ENCODE measurements at regions not wholly inside any gene's neighbourhood (a gene's known extent, or its start where the extent isn't known, plus 50 kb on each side); places are given as distances from the start of the nearest gene placed in this dataset.

DNA sequence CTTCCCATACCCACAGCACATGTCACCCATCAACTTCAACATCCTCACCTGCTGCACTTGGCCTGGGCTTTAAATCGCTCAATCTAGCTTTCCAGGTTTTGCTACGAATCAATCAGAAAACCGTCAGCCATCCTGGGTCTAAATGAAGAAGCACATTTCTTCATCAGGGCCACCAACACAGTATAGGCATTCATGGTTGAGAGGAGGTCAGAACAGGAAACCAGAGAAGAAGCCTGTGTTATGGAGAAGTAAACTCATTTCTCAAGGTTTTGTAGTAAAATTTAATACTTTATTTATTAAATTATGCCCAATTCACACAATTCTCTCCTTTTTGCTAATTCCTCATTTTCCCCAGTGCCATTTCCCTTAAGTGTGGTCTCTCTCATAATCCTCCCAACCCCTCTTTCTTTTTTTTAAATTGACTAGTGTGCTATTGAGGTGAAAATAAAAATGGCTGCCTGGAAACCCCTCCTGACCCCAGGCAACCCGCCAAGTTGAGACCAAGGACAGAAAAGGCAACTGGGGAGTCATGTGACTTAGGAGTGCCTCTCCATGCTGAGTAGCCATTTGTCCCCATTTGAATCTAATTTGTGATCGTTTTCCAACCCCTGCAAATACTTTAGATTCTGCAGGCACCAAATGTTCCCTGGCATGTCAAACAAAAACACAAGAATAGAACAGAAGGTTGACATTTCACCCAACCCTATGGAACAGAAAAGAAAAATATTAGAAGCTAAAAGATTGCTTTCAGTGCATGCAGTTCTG, 181.1 kb upstream of the NAMPT start:
- FAIRE-seq (no peak), DNase-seq (ENCODE audit: insufficient read length, low spot score) (no peak)
- TF ChIP-seq, protein P1, sequence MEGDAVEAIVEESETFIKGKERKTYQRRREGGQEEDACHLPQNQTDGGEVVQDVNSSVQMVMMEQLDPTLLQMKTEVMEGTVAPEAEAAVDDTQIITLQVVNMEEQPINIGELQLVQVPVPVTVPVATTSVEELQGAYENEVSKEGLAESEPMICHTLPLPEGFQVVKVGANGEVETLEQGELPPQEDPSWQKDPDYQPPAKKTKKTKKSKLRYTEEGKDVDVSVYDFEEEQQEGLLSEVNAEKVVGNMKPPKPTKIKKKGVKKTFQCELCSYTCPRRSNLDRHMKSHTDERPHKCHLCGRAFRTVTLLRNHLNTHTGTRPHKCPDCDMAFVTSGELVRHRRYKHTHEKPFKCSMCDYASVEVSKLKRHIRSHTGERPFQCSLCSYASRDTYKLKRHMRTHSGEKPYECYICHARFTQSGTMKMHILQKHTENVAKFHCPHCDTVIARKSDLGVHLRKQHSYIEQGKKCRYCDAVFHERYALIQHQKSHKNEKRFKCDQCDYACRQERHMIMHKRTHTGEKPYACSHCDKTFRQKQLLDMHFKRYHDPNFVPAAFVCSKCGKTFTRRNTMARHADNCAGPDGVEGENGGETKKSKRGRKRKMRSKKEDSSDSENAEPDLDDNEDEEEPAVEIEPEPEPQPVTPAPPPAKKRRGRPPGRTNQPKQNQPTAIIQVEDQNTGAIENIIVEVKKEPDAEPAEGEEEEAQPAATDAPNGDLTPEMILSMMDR (IDR thresholded peaks at IDR 0.05; ENCODE audit: insufficient read depth, missing control alignments), result no peak

GRCh38 chr7:106464651-106465050, 179.9 kb upstream of the NAMPT start:
- TF ChIP-seq, protein P1 (IDR thresholded peaks at IDR 0.05; ENCODE audit: insufficient read depth, missing control alignments), result no peak
- no peak for FAIRE-seq

DNA sequence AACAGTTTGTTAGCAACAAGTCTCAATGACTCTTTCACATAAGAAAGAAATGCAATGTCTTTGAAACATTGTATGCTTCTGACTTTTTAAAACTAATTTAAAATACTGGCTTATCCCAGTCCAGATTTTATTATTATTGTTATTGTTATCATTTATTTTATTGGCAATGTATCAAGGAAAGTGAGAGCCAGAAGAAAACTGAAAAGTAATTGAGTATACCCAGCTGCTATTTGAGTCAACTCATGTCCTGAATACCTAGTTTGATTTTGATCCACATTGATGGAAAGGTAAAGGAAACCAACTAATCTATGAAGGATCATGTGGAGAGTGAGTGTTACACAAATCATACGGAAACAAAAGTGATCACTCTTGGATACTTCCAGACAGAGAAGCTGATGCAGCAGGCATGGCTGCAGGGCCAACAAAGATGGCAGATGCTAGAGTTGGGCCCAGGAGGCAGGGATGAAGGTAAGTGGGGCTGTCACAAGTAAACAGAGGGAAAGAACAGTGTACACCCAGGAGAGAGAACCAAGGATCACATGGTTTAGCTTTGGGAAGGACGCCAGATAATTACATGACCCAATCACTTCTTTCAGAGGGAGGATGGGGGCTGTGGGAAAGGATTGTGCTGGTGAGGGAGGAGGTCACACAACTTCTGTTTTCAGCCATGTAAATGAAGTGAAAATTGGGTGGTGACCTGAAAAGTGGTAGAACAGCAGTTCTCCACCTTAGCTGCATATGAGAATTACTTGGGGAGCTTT, 179.2 kb upstream of the NAMPT start:
- DNase-seq (ENCODE audit: insufficient read length, low spot score) (no peak), FAIRE-seq (no peak)
- TF ChIP-seq, protein P1 (IDR thresholded peaks at IDR 0.05; ENCODE audit: insufficient read depth, missing control alignments), result no peak

More at GRCh38 chr7:106464651-106465050, 179.9 kb upstream of the NAMPT start:
- no peak for DNase-seq (ENCODE audit: insufficient read length, low spot score)

- DNase-seq (ENCODE audit: insufficient read length, low spot score), result no peak
- FAIRE-seq, result no peak
- TF ChIP-seq, protein P1 (IDR thresholded peaks at IDR 0.05; ENCODE audit: insufficient read depth, missing control alignments), result no peak
These were observed 178.2 kb upstream of the NAMPT start for GRCh38 chr7:106462914-106463482.

GRCh38 chr7:106462365-106462859, 177.6 kb upstream of the NAMPT start:
- no peak for FAIRE-seq
- no peak for DNase-seq (ENCODE audit: insufficient read length, low spot score)
- TF ChIP-seq, protein P1 (IDR thresholded peaks at IDR 0.05; ENCODE audit: insufficient read depth, missing control alignments), result peak; percentile 56

DNA sequence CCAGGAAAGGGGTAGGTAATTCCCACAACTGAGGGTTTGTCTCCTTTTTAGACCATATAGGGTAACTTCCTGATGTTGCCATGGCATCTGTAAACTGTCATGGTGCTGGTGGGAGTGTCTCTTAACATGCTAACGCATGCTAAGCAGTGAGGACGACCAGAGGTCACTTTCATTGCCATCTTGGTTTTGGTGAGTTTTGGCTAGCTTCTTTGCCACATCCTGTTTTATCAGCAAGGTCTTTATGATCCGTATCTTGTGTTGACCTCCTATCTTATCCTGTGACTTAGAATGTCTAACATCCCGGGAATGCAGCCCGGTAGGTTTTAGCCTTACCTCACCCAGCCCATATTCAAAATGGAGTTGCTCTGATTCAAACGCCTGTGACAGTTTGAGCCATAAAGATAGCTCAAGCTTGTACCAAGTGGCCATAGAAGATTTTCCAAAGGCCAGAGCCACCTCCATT, 176.0 kb upstream of the NAMPT start:
- DNase-seq (ENCODE audit: insufficient read length, low spot score) (no peak), FAIRE-seq (no peak)
- TF ChIP-seq, protein P1 (IDR thresholded peaks at IDR 0.05; ENCODE audit: insufficient read depth, missing control alignments), result no peak
